ENCODE measurements at regions not wholly inside any gene's neighbourhood (a gene's known extent, or its start where the extent isn't known, plus 50 kb on each side); places are given as distances from the start of the nearest gene placed in this dataset.

- H3K27ac ChIP-seq, result no peak overlapping the region
Measured at GRCh38 chr2:146918280-146918679, 926.5 kb upstream of the ACVR2A start.

GRCh38 chr2:146917431-146918042 lies 927.3 kb upstream of the ACVR2A start:
- H3K79me2 ChIP-seq, result no peaks in the 10 kb centered on the region
- no peak overlapping the region for H3K9ac ChIP-seq
- no peaks in the 10 kb centered on the region for H3K4me1 ChIP-seq
- TF ChIP-seq, protein P1, sequence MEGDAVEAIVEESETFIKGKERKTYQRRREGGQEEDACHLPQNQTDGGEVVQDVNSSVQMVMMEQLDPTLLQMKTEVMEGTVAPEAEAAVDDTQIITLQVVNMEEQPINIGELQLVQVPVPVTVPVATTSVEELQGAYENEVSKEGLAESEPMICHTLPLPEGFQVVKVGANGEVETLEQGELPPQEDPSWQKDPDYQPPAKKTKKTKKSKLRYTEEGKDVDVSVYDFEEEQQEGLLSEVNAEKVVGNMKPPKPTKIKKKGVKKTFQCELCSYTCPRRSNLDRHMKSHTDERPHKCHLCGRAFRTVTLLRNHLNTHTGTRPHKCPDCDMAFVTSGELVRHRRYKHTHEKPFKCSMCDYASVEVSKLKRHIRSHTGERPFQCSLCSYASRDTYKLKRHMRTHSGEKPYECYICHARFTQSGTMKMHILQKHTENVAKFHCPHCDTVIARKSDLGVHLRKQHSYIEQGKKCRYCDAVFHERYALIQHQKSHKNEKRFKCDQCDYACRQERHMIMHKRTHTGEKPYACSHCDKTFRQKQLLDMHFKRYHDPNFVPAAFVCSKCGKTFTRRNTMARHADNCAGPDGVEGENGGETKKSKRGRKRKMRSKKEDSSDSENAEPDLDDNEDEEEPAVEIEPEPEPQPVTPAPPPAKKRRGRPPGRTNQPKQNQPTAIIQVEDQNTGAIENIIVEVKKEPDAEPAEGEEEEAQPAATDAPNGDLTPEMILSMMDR (IDR thresholded peaks at IDR 0.05), result no peak
- no peaks in the 10 kb centered on the region for H3K9me3 ChIP-seq (ENCODE audit: control insufficient read depth, low read length)
- H3K36me3 ChIP-seq (ENCODE audit: control insufficient read depth, insufficient read depth, low read length), result no peaks in the 10 kb centered on the region
- no peak overlapping the region for H2AFZ ChIP-seq
- H3K27ac ChIP-seq, result no peak overlapping the region
- no peak overlapping the region for H3K4me2 ChIP-seq (ENCODE audit: low read length)
- no peaks in the 10 kb centered on the region for H3K27me3 ChIP-seq (ENCODE audit: control insufficient read depth, insufficient read depth, low read length)
- H3K4me3 ChIP-seq (ENCODE audit: low read depth, low read length), result no peak overlapping the region

More at GRCh38 chr2:146918280-146918679, 926.5 kb upstream of the ACVR2A start:
- no peaks in the 10 kb centered on the region for H3K9me3 ChIP-seq (ENCODE audit: control insufficient read depth, low read length)
- TF ChIP-seq, protein P1 (IDR thresholded peaks at IDR 0.05), result no peak
- no peaks in the 10 kb centered on the region for H3K27me3 ChIP-seq (ENCODE audit: control insufficient read depth, insufficient read depth, low read length)
- H3K9ac ChIP-seq, result no peak overlapping the region
- no peaks in the 10 kb centered on the region for H3K79me2 ChIP-seq
- H3K4me2 ChIP-seq (ENCODE audit: low read length), result no peak overlapping the region
- H3K36me3 ChIP-seq (ENCODE audit: control insufficient read depth, insufficient read depth, low read length), result no peaks in the 10 kb centered on the region
- no peaks in the 10 kb centered on the region for H3K4me1 ChIP-seq
- H3K4me3 ChIP-seq (ENCODE audit: low read depth, low read length), result no peak overlapping the region
- no peak overlapping the region for H2AFZ ChIP-seq

- Histone ChIP-seq H3K79me2 (no peaks in the 10 kb centered on the region), H3K4me3 (ENCODE audit: low read depth, low read length) (no peak overlapping the region), H3K9me3 (ENCODE audit: control insufficient read depth, low read length) (no peaks in the 10 kb centered on the region), H3K4me2 (ENCODE audit: low read length) (no peak overlapping the region), H3K27ac (no peak overlapping the region), H3K27me3 (ENCODE audit: control insufficient read depth, insufficient read depth, low read length) (no peaks in the 10 kb centered on the region), H3K36me3 (ENCODE audit: control insufficient read depth, insufficient read depth, low read length) (no peaks in the 10 kb centered on the region), H3K9ac (no peak overlapping the region), H3K4me1 (no peaks in the 10 kb centered on the region), H2AFZ (no peak overlapping the region)
- TF ChIP-seq, protein P1 (IDR thresholded peaks at IDR 0.05), result no peak
Measured at GRCh38 chr2:146916914-146917313, 927.9 kb upstream of the ACVR2A start.

DNA sequence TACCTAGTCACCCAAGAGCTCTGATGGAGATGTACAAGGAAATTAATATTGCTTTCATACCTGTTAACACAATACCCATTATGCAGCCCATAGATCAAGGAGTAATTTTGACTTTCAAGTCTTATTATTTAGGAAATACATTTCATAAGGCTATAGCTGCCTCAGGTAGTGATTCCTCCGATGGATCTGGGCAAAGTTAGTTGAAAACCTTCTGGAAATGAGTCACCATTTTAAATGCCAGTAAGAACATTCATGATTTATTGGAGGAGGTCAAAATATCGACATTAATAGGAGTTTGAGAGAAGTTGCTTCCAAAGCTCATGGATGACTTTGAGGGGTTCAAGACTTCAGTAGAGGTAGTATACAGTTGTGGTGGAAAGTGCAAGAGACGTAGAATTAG lies 931.4 kb upstream of the ACVR2A start:
- TF ChIP-seq, protein P1 (IDR thresholded peaks at IDR 0.05), result no peak
- Histone ChIP-seq H3K36me3 (ENCODE audit: control insufficient read depth, insufficient read depth, low read length) (no peaks in the 10 kb centered on the region), H3K27me3 (ENCODE audit: control insufficient read depth, insufficient read depth, low read length) (no peaks in the 10 kb centered on the region), H3K9ac (no peak overlapping the region), H2AFZ (no peak overlapping the region), H3K4me2 (ENCODE audit: low read length) (no peak overlapping the region), H3K9me3 (ENCODE audit: control insufficient read depth, low read length) (no peaks in the 10 kb centered on the region), H3K79me2 (no peaks in the 10 kb centered on the region), H3K4me3 (ENCODE audit: low read depth, low read length) (no peak overlapping the region), H3K4me1 (no peaks in the 10 kb centered on the region), H3K27ac (no peak overlapping the region)

- Histone ChIP-seq H2AFZ (no peak overlapping the region), H3K9me3 (ENCODE audit: control insufficient read depth, low read length) (no peaks in the 10 kb centered on the region), H3K9ac (no peak overlapping the region), H3K36me3 (ENCODE audit: control insufficient read depth, insufficient read depth, low read length) (no peaks in the 10 kb centered on the region), H3K4me1 (no peaks in the 10 kb centered on the region), H3K79me2 (no peaks in the 10 kb centered on the region), H3K4me2 (ENCODE audit: low read length) (no peak overlapping the region), H3K4me3 (ENCODE audit: low read depth, low read length) (no peak overlapping the region), H3K27me3 (ENCODE audit: control insufficient read depth, insufficient read depth, low read length) (no peaks in the 10 kb centered on the region), H3K27ac (no peak overlapping the region)
- TF ChIP-seq, protein P1 (IDR thresholded peaks at IDR 0.05), result no peak
Measured at GRCh38 chr2:146912536-146912935, 932.3 kb upstream of the ACVR2A start.

Data from parathyroid adenoma (tissue), 2 donors.